ENCODE measurements at regions not wholly inside any gene's neighbourhood (a gene's known extent, or its start where the extent isn't known, plus 50 kb on each side); places are given as distances from the start of the nearest gene placed in this dataset.

DNA sequence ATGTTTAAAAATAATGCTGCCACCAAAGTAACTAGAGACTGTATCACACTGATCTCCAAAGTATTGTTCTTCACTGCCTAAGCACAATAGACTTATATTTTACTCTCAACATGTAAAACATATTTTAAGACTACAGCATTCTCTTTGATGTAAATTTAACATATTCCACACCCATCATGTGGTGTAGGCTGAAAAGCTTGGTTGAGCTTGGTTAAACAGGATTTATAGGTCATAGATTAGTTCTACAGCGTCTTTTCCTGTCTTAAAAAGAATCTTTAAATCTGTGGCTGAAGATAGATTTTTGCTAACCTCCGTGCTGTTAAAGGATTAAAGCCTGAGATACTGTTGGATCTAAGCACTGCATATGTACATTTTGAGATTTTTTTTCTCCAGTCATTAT, 379.9 kb downstream of the SH2D1A start:
- CTCF ChIA-PET (ENCODE audit: partially characterized antibody) = no interaction called here
- H4K8ac ChIP-seq (ENCODE audit: extremely low read depth, insufficient read depth, low read length) = no peak overlapping the region
- H2AK5ac ChIP-seq (ENCODE audit: low read depth, low read length) = no peak overlapping the region
- H3K14ac ChIP-seq (ENCODE audit: insufficient read length) = no peak overlapping the region
- no peak overlapping the region for H3K4me3 ChIP-seq (ENCODE audit: extremely low read depth in 1 of 4, insufficient read depth in 2 of 4, low read depth in 3 of 4, low read length in 4 of 4)
- H3K4me1 ChIP-seq (replicated peaks in 1 of 4; ENCODE audit: control insufficient read depth in 3 of 4, insufficient read depth in 4 of 4, low read length in 3 of 4) = no peaks in the 10 kb centered on the region
- H2BK20ac ChIP-seq (ENCODE audit: low read length) = no peak overlapping the region
- no peak overlapping the region for H3K18ac ChIP-seq (ENCODE audit: extremely low read depth, low read length)
- H3K56ac ChIP-seq (replicated peaks; ENCODE audit: insufficient read length, low read depth, low read length) = no peak overlapping the region
- no peak overlapping the region for H3K23ac ChIP-seq (ENCODE audit: insufficient read length)
- H2BK15ac ChIP-seq (ENCODE audit: low read length) = no peak overlapping the region
- H3K27me3 ChIP-seq (replicated peaks in 1 of 4; ENCODE audit: control insufficient read depth in 3 of 4, extremely low read depth in 1 of 4, insufficient read depth in 3 of 4, low read length in 3 of 4) = no peaks in the 10 kb centered on the region
- H4K5ac ChIP-seq (ENCODE audit: insufficient read length, low read depth, low read length) = no peak overlapping the region
- no peaks in the 10 kb centered on the region for H3K23me2 ChIP-seq (ENCODE audit: low read depth, low read length)
- H3K9me3 ChIP-seq (ENCODE audit: insufficient read depth in 2 of 2, low read depth in 1 of 2, low read length in 1 of 2) = no peaks in the 10 kb centered on the region
- H4K91ac ChIP-seq (replicated peaks; ENCODE audit: insufficient read length, low read length) = no peak overlapping the region
- no peak overlapping the region for H2AFZ ChIP-seq (ENCODE audit: low read length)
- H2BK12ac ChIP-seq (ENCODE audit: low read depth, low read length) = no peak overlapping the region
- no peaks in the 10 kb centered on the region for H3K79me1 ChIP-seq (ENCODE audit: low read depth, low read length)
- H3K4ac ChIP-seq (replicated peaks; ENCODE audit: insufficient read length, low read depth, low read length) = no peak overlapping the region
- no peak for DNase-seq (ENCODE audit: low read depth in 1 of 2, low spot score in 2 of 2)
- TF ChIP-seq KDM4A (IDR thresholded peaks at IDR 0.05; ENCODE audit: low read depth, low read length, severe bottlenecking) (no peak), SAP30 (IDR thresholded peaks at IDR 0.05; ENCODE audit: insufficient read depth, insufficient replicate concordance, low read length) (no peak), RNF2 (IDR thresholded peaks at IDR 0.05; ENCODE audit: borderline replicate concordance, low read depth, low read length, missing control alignments, poor library complexity, severe bottlenecking) (no peak), YY1 (IDR thresholded peaks at IDR 0.05; ENCODE audit: low read depth, low read length) (no peak), SIX5 (IDR thresholded peaks at IDR 0.05; ENCODE audit: low read depth, low read length) (no peak), CHD1 (IDR thresholded peaks at IDR 0.05; ENCODE audit: low read depth, low read length) (no peak), TBP (IDR thresholded peaks at IDR 0.05; ENCODE audit: low read depth, low read length) (no peak), HDAC2 (IDR thresholded peaks at IDR 0.05; ENCODE audit: borderline replicate concordance in 1 of 2, low read depth in 2 of 2, low read length in 2 of 2) (no peak), SRF (IDR thresholded peaks at IDR 0.05; ENCODE audit: low read depth, low read length) (no peak), SUZ12 (IDR thresholded peaks at IDR 0.05; ENCODE audit: low read length) (no peak), CEBPB (IDR thresholded peaks at IDR 0.05; ENCODE audit: low read depth, low read length) (no peak)
- POLR2A ChIA-PET (ENCODE audit: partially characterized antibody) = no interaction called here
- no peak overlapping the region for H3K4me2 ChIP-seq (ENCODE audit: insufficient read depth in 1 of 2, low read depth in 2 of 2, low read length in 2 of 2)
- 92% methylated on average over 2 of the region's 2 CpGs; no CpG with 5 or more reads in 1 of the 2 experiments for WGBS, 2 experiments (ENCODE audit: extremely low coverage in 1 of 2, insufficient coverage in 1 of 2, insufficient read length in 1 of 2, insufficient replicate concordance in 2 of 2, low coverage in 1 of 2, low lambda C conversion rate in 2 of 2, missing lambda C conversion rate in 1 of 2)
- no peaks in the 10 kb centered on the region for H4K20me1 ChIP-seq (replicated peaks in 1 of 2; ENCODE audit: control insufficient read depth in 1 of 2, insufficient read depth in 2 of 2, low read length in 2 of 2)
- no peaks in the 10 kb centered on the region for H3K79me2 ChIP-seq (ENCODE audit: control insufficient read depth in 1 of 2, insufficient read depth in 2 of 2, low read length in 2 of 2)
- H3K36me3 ChIP-seq (ENCODE audit: control insufficient read depth in 2 of 4, insufficient read depth in 4 of 4, low read length in 3 of 4) = no peaks in the 10 kb centered on the region
- H2BK5ac ChIP-seq (ENCODE audit: low read depth, low read length) = no peak overlapping the region
- no peak overlapping the region for H2BK120ac ChIP-seq (replicated peaks; ENCODE audit: low read depth, low read length)
- H3K27ac ChIP-seq (ENCODE audit: low read depth, low read length) = no peak overlapping the region
- H3K9ac ChIP-seq (replicated peaks in 1 of 4; ENCODE audit: extremely low read depth in 1 of 4, low read depth in 3 of 4, low read length in 3 of 4) = no peak overlapping the region
- FAIRE-seq = no peak

Measured in H1 (cell line).